Osteocyte (in vitro differentiated cells): ENCODE measurements at regions not wholly inside any gene's neighbourhood (a gene's known extent, or its start where the extent isn't known, plus 50 kb on each side); places are given as distances from the start of the nearest gene placed in this dataset.

Experiments
- DNase-seq: peaks from one replicate; pipeline ENCODE4 v3.0.0; 2021; ENCODE audit warnings: mixed read lengths; ENCODE audit not compliant: unreplicated experiment; ENCODE audit errors: extremely low spot score
- H3K27ac Mint-ChIP-seq: one replicate; pipeline ENCODE4 v1.8.0; 2021; ENCODE audit warnings: mild to moderate bottlenecking, mixed read lengths; ENCODE audit not compliant: unreplicated experiment
- H3K27me3 Mint-ChIP-seq: one replicate; pipeline ENCODE4 v1.8.0; 2021; ENCODE audit warnings: mixed read lengths; ENCODE audit not compliant: unreplicated experiment
- H3K36me3 Mint-ChIP-seq: one replicate; pipeline ENCODE4 v1.8.0; 2021; ENCODE audit warnings: mixed read lengths; ENCODE audit not compliant: unreplicated experiment
- H3K4me1 Mint-ChIP-seq: one replicate; pipeline ENCODE4 v1.8.0; 2021; ENCODE audit warnings: mixed read lengths; ENCODE audit not compliant: unreplicated experiment
- H3K4me3 Mint-ChIP-seq: one replicate; pipeline ENCODE4 v1.8.0; 2021; ENCODE audit warnings: mild to moderate bottlenecking, moderate library complexity, mixed read lengths; ENCODE audit not compliant: unreplicated experiment
- H3K9me3 Mint-ChIP-seq: one replicate; pipeline ENCODE4 v1.8.0; 2021; ENCODE audit warnings: mixed read lengths; ENCODE audit not compliant: unreplicated experiment
- TF ChIP-seq, protein P1 (sequence below): fragments of 200-600 bp; sonication (generic); IDR thresholded peaks from 2 replicates; pipeline ENCODE4 v1.5.0; 2021; ENCODE audit warnings: antibody characterized with exemption, mild to moderate bottlenecking, moderate library complexity

DNA sequence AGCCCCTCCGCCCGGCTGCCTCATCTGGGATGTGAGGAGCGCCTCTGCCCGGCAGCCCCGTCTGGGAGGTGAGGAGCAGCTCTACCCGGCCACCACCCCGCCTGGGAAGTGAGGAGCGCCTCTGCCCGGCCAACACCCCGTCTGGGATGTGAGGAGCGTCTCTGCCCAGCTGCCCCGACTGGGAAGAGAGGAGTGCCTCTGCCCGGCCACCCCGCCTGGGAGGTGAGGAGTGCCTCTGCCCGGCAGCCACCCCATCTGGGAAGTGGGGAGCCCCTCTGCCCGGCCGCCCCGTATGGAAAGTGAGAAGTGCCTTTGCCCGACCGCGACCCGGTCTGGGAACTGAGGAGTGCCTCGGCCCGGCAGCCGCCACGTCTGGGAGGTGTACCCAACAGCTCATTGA lies 74.3 kb upstream of the TNIP3 start:
- Mint-ChIP-seq H3K9me3 (no peaks in the 10 kb centered on the region), H3K4me1 (peaks cover 12% of the 10 kb centered on the region)

DNA sequence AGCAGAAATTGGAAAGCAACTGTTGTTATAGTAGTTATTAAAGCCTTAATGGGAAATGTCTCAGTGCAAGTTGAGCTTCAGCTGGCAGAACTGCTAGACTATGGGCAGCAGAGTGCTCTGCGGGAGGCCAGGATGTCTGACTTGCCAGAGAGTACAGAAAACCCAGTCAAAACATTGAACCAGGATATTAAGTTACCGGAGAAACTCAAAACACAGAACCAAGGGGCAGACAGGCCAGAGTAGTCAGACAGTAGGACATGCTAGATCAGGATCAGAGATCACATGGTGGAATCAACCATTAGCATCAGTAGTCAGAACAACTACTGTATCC lies 72.9 kb upstream of the TNIP3 start:
- Mint-ChIP-seq H3K4me3 (no peak overlapping the region), H3K36me3 (no peaks in the 10 kb centered on the region), H3K9me3 (no peaks in the 10 kb centered on the region), H3K27ac (no peak overlapping the region), H3K4me1 (peaks cover 12% of the 10 kb centered on the region), H3K27me3 (no peaks in the 10 kb centered on the region)
- no peak for DNase-seq
- TF ChIP-seq, protein P1, sequence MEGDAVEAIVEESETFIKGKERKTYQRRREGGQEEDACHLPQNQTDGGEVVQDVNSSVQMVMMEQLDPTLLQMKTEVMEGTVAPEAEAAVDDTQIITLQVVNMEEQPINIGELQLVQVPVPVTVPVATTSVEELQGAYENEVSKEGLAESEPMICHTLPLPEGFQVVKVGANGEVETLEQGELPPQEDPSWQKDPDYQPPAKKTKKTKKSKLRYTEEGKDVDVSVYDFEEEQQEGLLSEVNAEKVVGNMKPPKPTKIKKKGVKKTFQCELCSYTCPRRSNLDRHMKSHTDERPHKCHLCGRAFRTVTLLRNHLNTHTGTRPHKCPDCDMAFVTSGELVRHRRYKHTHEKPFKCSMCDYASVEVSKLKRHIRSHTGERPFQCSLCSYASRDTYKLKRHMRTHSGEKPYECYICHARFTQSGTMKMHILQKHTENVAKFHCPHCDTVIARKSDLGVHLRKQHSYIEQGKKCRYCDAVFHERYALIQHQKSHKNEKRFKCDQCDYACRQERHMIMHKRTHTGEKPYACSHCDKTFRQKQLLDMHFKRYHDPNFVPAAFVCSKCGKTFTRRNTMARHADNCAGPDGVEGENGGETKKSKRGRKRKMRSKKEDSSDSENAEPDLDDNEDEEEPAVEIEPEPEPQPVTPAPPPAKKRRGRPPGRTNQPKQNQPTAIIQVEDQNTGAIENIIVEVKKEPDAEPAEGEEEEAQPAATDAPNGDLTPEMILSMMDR: no peak

More for the DNA sequence above, 74.3 kb upstream of the TNIP3 start:
- H3K4me3 Mint-ChIP-seq: no peak overlapping the region
- H3K36me3 Mint-ChIP-seq: no peaks in the 10 kb centered on the region
- H3K27me3 Mint-ChIP-seq: peaks cover 2% of the 10 kb centered on the region
- H3K27ac Mint-ChIP-seq: no peak overlapping the region
- TF ChIP-seq, protein P1: no peak
- DNase-seq: no peak

DNA sequence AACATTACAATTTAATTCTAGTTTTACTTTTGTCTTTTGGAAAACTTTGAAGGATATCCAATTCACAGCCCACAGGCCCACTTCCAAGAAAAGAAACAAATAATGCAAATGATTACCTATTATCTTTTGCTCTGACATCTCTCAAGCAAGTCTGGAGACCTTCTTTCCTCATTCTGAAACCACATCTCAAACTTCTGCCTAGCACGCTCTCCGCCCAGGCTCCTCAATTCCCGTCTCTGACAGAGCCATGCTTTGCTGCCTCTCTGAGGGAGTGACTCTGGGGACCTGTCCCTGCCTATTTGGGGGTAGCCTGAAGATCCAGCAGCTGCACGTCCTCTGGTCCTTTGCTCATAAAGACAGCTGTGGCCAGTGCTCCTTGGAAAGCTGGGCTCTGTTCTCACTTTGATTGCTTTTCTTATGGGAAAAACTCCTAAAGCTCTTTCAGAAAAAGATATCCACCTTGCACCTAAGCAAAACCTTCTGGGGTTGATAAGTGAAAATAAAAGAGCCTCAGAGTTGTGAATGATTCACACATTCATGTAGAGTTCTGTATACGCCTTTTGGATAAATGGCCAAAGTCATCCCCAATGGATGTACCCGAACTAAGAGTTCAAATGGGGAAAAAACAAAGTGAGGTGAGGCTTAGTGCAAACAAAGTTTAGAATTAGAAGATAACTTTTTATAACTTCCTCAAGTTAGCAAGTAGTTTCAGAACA lies 72.4 kb upstream of the TNIP3 start:
- Mint-ChIP-seq H3K27ac (no peak overlapping the region), H3K4me3 (no peak overlapping the region)
- TF ChIP-seq, protein P1: no peak

DNA sequence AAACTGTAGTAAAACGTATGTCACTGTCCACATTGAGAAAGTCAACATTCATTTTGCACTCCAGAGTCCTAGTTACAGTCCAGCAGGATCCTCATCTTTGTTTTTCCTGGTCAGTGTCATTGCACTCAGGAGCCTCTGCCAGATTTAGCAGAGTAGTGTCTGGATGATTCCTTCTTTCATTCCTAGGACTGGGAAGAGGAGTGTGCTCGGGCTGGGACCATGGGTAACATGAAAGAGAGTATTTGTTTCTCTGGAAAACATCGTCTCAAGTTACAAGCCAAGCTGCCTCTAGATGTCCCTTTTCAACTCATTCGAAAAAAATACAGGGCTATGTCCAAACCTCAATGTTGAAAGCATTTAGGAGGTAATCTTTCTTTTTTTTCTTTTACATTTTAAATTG lies 69.9 kb upstream of the TNIP3 start:
- H3K27me3 Mint-ChIP-seq: no peaks in the 10 kb centered on the region
- TF ChIP-seq, protein P1: no peak
- H3K4me3 Mint-ChIP-seq: no peak overlapping the region
- peaks cover 12% of the 10 kb centered on the region for H3K4me1 Mint-ChIP-seq
- no peak for DNase-seq
- no peaks in the 10 kb centered on the region for H3K9me3 Mint-ChIP-seq
- no peak overlapping the region for H3K27ac Mint-ChIP-seq
- no peaks in the 10 kb centered on the region for H3K36me3 Mint-ChIP-seq

More for the DNA sequence above, 72.4 kb upstream of the TNIP3 start:
- H3K36me3 Mint-ChIP-seq: no peaks in the 10 kb centered on the region
- no peaks in the 10 kb centered on the region for H3K27me3 Mint-ChIP-seq
- H3K9me3 Mint-ChIP-seq: no peaks in the 10 kb centered on the region
- no peak for DNase-seq
- H3K4me1 Mint-ChIP-seq: peaks cover 12% of the 10 kb centered on the region

DNA sequence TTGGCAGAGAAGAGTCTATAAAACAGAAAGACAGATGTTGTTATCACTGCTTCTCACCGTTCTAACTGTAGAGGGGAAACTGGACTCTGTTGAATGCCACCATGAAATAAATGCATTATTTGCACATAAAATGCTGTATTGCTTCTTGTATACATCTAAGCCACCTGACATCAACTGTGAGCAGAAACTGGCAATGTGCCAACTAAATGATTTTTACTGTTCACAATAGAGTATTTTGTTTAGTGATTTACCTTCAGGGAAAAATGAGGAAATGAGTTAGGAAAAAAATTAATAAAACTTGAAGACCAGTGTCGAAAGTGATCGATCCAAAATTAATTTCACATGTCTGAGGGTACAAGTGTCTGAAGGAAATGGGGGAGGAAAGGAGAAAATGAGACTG lies 65.9 kb upstream of the TNIP3 start:
- peaks cover 4% of the 10 kb centered on the region for H3K27me3 Mint-ChIP-seq
- TF ChIP-seq, protein P1: no peak

More for the DNA sequence above, 65.9 kb upstream of the TNIP3 start:
- no peak overlapping the region for H3K4me3 Mint-ChIP-seq
- H3K9me3 Mint-ChIP-seq: no peaks in the 10 kb centered on the region
- no peak for DNase-seq
- H3K27ac Mint-ChIP-seq: no peak overlapping the region
- H3K36me3 Mint-ChIP-seq: no peaks in the 10 kb centered on the region
- no peaks in the 10 kb centered on the region for H3K4me1 Mint-ChIP-seq
